Fibroblast of lung (primary cell): ENCODE measurements at regions not wholly inside any gene's neighbourhood (a gene's known extent, or its start where the extent isn't known, plus 50 kb on each side); places are given as distances from the start of the nearest gene placed in this dataset.

Experiments
- DNase-seq, 2 donors: peaks; one replicate each; pipeline versions ENCODE4 v3.0.0 to v3.0.0-alpha.2; 2010; ENCODE audit warnings: low read depth in 2 of 2
- H2AFZ ChIP-seq: 2 replicates; pipeline ENCODE4 v1.5.1; 2012; ENCODE audit warnings: low read length, control low read depth, inconsistent platforms
- H3K27ac ChIP-seq: 2 replicates; pipeline ENCODE4 v1.5.1; 2011; ENCODE audit warnings: low read length, control low read depth; ENCODE audit not compliant: insufficient read depth
- H3K27me3 ChIP-seq: 2 replicates; pipeline ENCODE4 v1.5.1; 2011; ENCODE audit warnings: mild to moderate bottlenecking, low read length; ENCODE audit not compliant: control insufficient read depth, insufficient read depth
- H3K36me3 ChIP-seq: 2 replicates; pipeline ENCODE4 v1.5.1; 2011; ENCODE audit warnings: low read length; ENCODE audit not compliant: control insufficient read depth, insufficient read depth
- H3K4me1 ChIP-seq: 2 replicates; pipeline ENCODE4 v1.5.1; 2011; ENCODE audit warnings: low read length; ENCODE audit not compliant: control insufficient read depth, insufficient read depth; ENCODE audit errors: extremely low read depth
- H3K4me2 ChIP-seq: 2 replicates; pipeline ENCODE4 v1.5.1; 2011; ENCODE audit warnings: low read length, control low read depth; ENCODE audit not compliant: insufficient read depth; ENCODE audit errors: extremely low read depth
- H3K4me3 ChIP-seq, 4 experiments: fragments of 200-600 bp in 1 of 4; sonication (generic) in 1 of 4; replicated peaks in 1 of 4; 2 replicates each; pipeline ENCODE4 v1.5.1; 2011 to 2016; ENCODE audit warnings: low read length in 4 of 4, low read depth in 3 of 4, mild to moderate bottlenecking in 3 of 4, control low read depth in 2 of 4, inconsistent platforms in 1 of 4, mixed read lengths in 1 of 4; ENCODE audit not compliant: insufficient read depth in 1 of 4; ENCODE audit errors: control extremely low read depth in 1 of 4
- H3K79me2 ChIP-seq: 2 replicates; pipeline ENCODE4 v1.5.1; 2012; ENCODE audit warnings: mild to moderate bottlenecking, low read length, inconsistent platforms; ENCODE audit not compliant: control insufficient read depth, insufficient read depth
- H3K9ac ChIP-seq: 2 replicates; pipeline ENCODE4 v1.5.1; 2011; ENCODE audit warnings: mild to moderate bottlenecking, low read length, control low read depth; ENCODE audit not compliant: insufficient read depth
- H3K9me3 ChIP-seq: 2 replicates; pipeline ENCODE4 v1.5.1; 2012; ENCODE audit warnings: low read depth, low read length; ENCODE audit not compliant: control insufficient read depth, insufficient read depth
- H4K20me1 ChIP-seq: 2 replicates; pipeline ENCODE4 v1.5.1; 2011; ENCODE audit warnings: low read length; ENCODE audit not compliant: control insufficient read depth, insufficient read depth; ENCODE audit errors: extremely low read depth
- EZH2 ChIP-seq: IDR thresholded peaks from 2 replicates; pipeline ENCODE4 v1.5.1; 2012; ENCODE audit warnings: low read length, control low read depth, mild to moderate bottlenecking; ENCODE audit errors: missing control alignments
- TF ChIP-seq, protein P1 (sequence below), 2 donors: IDR thresholded peaks in 1 of 2; conservative IDR thresholded peaks in 1 of 2; 1 replicate in 1 of 2; 2 replicates in 1 of 2; pipeline ENCODE4 v1.5.1; 2011 to 2012; ENCODE audit warnings: low read length in 2 of 2, control low read depth in 1 of 2, inconsistent platforms in 1 of 2, low read depth in 1 of 2, mild to moderate bottlenecking in 1 of 2

DNA sequence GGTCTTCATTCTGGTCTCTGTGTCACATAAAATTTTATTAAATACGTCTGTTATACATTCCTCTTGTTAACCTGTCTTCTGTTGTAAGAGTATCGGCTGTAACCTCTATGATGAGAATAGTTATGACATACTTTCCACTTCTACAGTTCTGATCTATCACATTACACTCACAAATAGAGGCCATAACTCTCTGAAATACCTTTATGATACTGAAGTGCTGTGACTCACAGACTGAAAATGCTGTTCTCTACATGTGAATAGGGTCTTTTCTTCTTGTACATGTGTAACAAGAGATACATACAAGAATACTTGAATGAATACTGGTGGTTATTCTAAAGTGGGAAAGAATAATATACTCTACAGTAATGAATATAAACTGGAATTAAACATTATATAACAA, 1047.6 kb downstream of the TECRL start:
- DNase-seq: no peak
- Histone ChIP-seq H3K9me3 (no peaks in the 10 kb centered on the region), H3K27me3 (no peaks in the 10 kb centered on the region), H3K4me2 (no peak overlapping the region), H3K4me3 (no peak overlapping the region), H4K20me1 (no peaks in the 10 kb centered on the region), H3K36me3 (no peaks in the 10 kb centered on the region), H2AFZ (no peak overlapping the region), H3K79me2 (no peaks in the 10 kb centered on the region), H3K27ac (no peak overlapping the region), H3K9ac (no peak overlapping the region), H3K4me1 (no peaks in the 10 kb centered on the region)
- TF ChIP-seq, protein P1, sequence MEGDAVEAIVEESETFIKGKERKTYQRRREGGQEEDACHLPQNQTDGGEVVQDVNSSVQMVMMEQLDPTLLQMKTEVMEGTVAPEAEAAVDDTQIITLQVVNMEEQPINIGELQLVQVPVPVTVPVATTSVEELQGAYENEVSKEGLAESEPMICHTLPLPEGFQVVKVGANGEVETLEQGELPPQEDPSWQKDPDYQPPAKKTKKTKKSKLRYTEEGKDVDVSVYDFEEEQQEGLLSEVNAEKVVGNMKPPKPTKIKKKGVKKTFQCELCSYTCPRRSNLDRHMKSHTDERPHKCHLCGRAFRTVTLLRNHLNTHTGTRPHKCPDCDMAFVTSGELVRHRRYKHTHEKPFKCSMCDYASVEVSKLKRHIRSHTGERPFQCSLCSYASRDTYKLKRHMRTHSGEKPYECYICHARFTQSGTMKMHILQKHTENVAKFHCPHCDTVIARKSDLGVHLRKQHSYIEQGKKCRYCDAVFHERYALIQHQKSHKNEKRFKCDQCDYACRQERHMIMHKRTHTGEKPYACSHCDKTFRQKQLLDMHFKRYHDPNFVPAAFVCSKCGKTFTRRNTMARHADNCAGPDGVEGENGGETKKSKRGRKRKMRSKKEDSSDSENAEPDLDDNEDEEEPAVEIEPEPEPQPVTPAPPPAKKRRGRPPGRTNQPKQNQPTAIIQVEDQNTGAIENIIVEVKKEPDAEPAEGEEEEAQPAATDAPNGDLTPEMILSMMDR (conservative IDR thresholded peaks at IDR 0.05 in 1 of 2, IDR thresholded peaks at IDR 0.05 in 1 of 2; ENCODE audit: low read depth in 1 of 2, low read length in 2 of 2): no peak

DNA sequence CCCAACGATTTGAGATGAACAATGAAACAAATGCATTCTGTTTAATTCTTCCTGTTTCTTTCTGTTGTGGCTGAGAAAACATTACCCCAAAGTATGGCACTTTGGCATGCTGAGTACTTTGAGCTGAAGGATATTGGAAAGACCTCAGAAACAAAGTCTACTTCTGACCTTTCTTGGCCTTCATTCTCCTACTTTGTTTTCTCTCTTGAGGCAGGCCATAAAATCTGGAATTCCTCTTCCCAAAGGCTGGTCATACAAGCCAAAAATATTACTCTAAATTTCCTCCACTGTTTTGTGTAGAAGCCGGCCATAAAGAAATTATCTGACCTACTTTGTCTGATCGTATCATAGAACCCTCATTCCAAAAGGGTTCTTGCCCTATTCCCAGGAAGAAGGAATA, 1048.2 kb downstream of the TECRL start:
- no peaks in the 10 kb centered on the region for H3K36me3 ChIP-seq
- no peak overlapping the region for H3K9ac ChIP-seq
- DNase-seq: no peak
- H3K4me1 ChIP-seq: no peaks in the 10 kb centered on the region
- H3K4me3 ChIP-seq: no peak overlapping the region
- H4K20me1 ChIP-seq: no peaks in the 10 kb centered on the region
- H3K4me2 ChIP-seq: no peak overlapping the region
- H3K27me3 ChIP-seq: no peaks in the 10 kb centered on the region
- H3K9me3 ChIP-seq: no peaks in the 10 kb centered on the region
- H3K27ac ChIP-seq: no peak overlapping the region
- H3K79me2 ChIP-seq: no peaks in the 10 kb centered on the region
- no peak overlapping the region for H2AFZ ChIP-seq
- TF ChIP-seq, protein P1 (conservative IDR thresholded peaks at IDR 0.05 in 1 of 2, IDR thresholded peaks at IDR 0.05 in 1 of 2; ENCODE audit: low read depth in 1 of 2, low read length in 2 of 2): no peak
- TF ChIP-seq EZH2: no peak

DNA sequence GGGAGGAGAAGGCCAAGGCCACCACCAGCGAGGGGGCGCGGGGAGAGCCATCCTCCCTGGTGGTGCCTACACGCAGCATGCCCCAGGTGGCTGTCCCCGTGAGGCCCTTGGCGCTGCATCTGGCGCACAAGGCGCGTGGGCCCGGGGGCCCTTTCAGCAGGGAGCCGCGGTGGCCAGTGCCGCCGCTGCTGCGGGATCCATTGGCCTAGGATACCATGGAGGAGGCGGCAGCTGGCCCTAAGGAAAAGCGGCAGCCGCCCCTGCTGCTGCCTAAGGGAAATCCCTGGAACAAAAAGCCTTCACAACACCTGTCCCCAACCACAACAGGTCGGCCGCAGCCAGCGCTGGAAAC, 1059.6 kb downstream of the TECRL start:
- no peak for DNase-seq
- Histone ChIP-seq H3K4me1 (no peaks in the 10 kb centered on the region), H3K4me3 (no peak overlapping the region), H3K27me3 (no peaks in the 10 kb centered on the region), H3K79me2 (no peaks in the 10 kb centered on the region), H3K36me3 (no peaks in the 10 kb centered on the region), H2AFZ (no peak overlapping the region), H3K9ac (no peak overlapping the region), H3K9me3 (no peaks in the 10 kb centered on the region), H3K4me2 (no peak overlapping the region), H3K27ac (no peak overlapping the region), H4K20me1 (no peaks in the 10 kb centered on the region)
- TF ChIP-seq, protein P1 (conservative IDR thresholded peaks at IDR 0.05 in 1 of 2, IDR thresholded peaks at IDR 0.05 in 1 of 2; ENCODE audit: low read depth in 1 of 2, low read length in 2 of 2): no peak
- no peak for TF ChIP-seq EZH2
